Neural cell (in vitro differentiated cells): ENCODE measurements at regions not wholly inside any gene's neighbourhood (a gene's known extent, or its start where the extent isn't known, plus 50 kb on each side); places are given as distances from the start of the nearest gene placed in this dataset.

Experiments
- H2AFZ ChIP-seq: fragments of 200-600, 300-800 bp; sonication (generic), shearing (Covaris generic); 2 replicates; pipeline ENCODE4 v1.6.0; 2014; ENCODE audit warnings: low read depth, mild to moderate bottlenecking, antibody characterized with exemption, low read length, moderate library complexity
- H3F3A ChIP-seq: fragments of 200-600 bp; shearing (Covaris generic); 2 replicates; pipeline ENCODE4 v1.6.1; 2016; ENCODE audit warnings: mild to moderate bottlenecking, moderate library complexity, mixed read lengths, antibody characterized with exemption, low read length; ENCODE audit not compliant: insufficient read depth, poor library complexity, severe bottlenecking
- H3K27ac ChIP-seq: fragments of 200-600, 300-800 bp; sonication (generic), shearing (Covaris generic); 2 replicates; pipeline ENCODE4 v1.5.1; 2014; ENCODE audit warnings: mild to moderate bottlenecking, low read length, moderate library complexity
- H3K27me3 ChIP-seq: fragments of 300-800, 200-600 bp; sonication (generic), shearing (Covaris generic); 2 replicates; pipeline ENCODE4 v1.6.0; 2014; ENCODE audit warnings: mild to moderate bottlenecking, low read depth, low read length, moderate library complexity; ENCODE audit not compliant: insufficient read depth
- H3K36me3 ChIP-seq: fragments of 300-800, 200-600 bp; sonication (generic), shearing (Covaris generic); 2 replicates; pipeline ENCODE4 v1.5.1; 2014; ENCODE audit warnings: mild to moderate bottlenecking, antibody characterized with exemption, low read length, moderate library complexity; ENCODE audit not compliant: insufficient read depth
- H3K4me2 ChIP-seq: fragments of 300-800, 200-600 bp; sonication (generic), shearing (Covaris generic); 2 replicates; pipeline ENCODE4 v1.6.0; 2014; ENCODE audit warnings: mild to moderate bottlenecking, low read length
- H3K4me3 ChIP-seq: fragments of 300-800, 200-600 bp; sonication (generic), shearing (Covaris generic); 2 replicates; pipeline ENCODE4 v1.5.1; 2014; ENCODE audit warnings: mild to moderate bottlenecking, low read length, moderate library complexity
- H3K79me2 ChIP-seq: fragments of 200-600 bp; shearing (Covaris generic); replicated peaks from 2 replicates; pipeline ENCODE4 v1.6.0; 2014; ENCODE audit warnings: mild to moderate bottlenecking, low read length, moderate library complexity; ENCODE audit not compliant: insufficient read depth
- H3K9ac ChIP-seq: fragments of 300-800, 200-600 bp; sonication (generic), shearing (Covaris generic); 2 replicates; pipeline ENCODE4 v1.6.1; 2016; ENCODE audit warnings: mild to moderate bottlenecking, low read length, mixed read lengths
- H3K9me2 ChIP-seq: fragments of 200-600 bp; shearing (Covaris generic); 2 replicates; pipeline ENCODE4 v1.6.1; 2016; ENCODE audit warnings: mild to moderate bottlenecking, low read length, mixed read lengths; ENCODE audit not compliant: insufficient read depth
- H3K9me3 ChIP-seq: fragments of 200-600, 300-800 bp; sonication (generic), shearing (Covaris generic); 2 replicates; pipeline ENCODE4 v1.6.1; 2016; ENCODE audit warnings: mild to moderate bottlenecking, mixed run types, low read length, moderate library complexity, mixed read lengths
- H4K20me1 ChIP-seq: fragments of 200-600 bp; shearing (Covaris generic); 2 replicates; pipeline ENCODE4 v1.6.1; 2016; ENCODE audit warnings: mild to moderate bottlenecking, mixed run types; ENCODE audit not compliant: insufficient read depth
- CTCF ChIP-seq: fragments of 450-650 bp; IDR thresholded peaks from 2 replicates; pipeline ENCODE4 v1.5.1; 2014; ENCODE audit warnings: antibody characterized with exemption, mild to moderate bottlenecking, moderate library complexity; ENCODE audit not compliant: poor library complexity, severe bottlenecking
- EP300 ChIP-seq: fragments of 450-650 bp; conservative IDR thresholded peaks from 2 replicates; pipeline ENCODE4 v1.6.1; 2014; ENCODE audit warnings: antibody characterized with exemption, mild to moderate bottlenecking, moderate library complexity; ENCODE audit not compliant: poor library complexity, severe bottlenecking
- EZH2 ChIP-seq: fragments of 200-600, 300-800 bp; shearing (Covaris generic), sonication (generic); IDR thresholded peaks from 2 replicates; pipeline ENCODE4 v1.6.1; 2014; ENCODE audit warnings: antibody characterized with exemption, low read length, borderline replicate concordance, mild to moderate bottlenecking; ENCODE audit not compliant: insufficient read depth, poor library complexity, severe bottlenecking
- MXI1 ChIP-seq: fragments of 450-650 bp; conservative IDR thresholded peaks from 2 replicates; pipeline ENCODE4 v1.6.1; 2014; ENCODE audit warnings: antibody characterized with exemption, mild to moderate bottlenecking; ENCODE audit not compliant: poor library complexity, severe bottlenecking
- POLR2AphosphoS5 ChIP-seq: IDR thresholded peaks from 2 replicates; pipeline ENCODE4 v1.6.1; 2012
- RAD21 ChIP-seq: fragments of 450-650 bp; conservative IDR thresholded peaks from 2 replicates; pipeline ENCODE4 v1.6.1; 2014; ENCODE audit warnings: antibody characterized with exemption, mild to moderate bottlenecking, moderate library complexity
- REST ChIP-seq: IDR thresholded peaks from 2 replicates; pipeline ENCODE4 v1.6.1; 2012; ENCODE audit warnings: borderline replicate concordance
- SMC3 ChIP-seq: fragments of 450-650 bp; conservative IDR thresholded peaks from 2 replicates; pipeline ENCODE4 v1.6.1; 2014; ENCODE audit warnings: antibody characterized with exemption, mild to moderate bottlenecking, moderate library complexity; ENCODE audit not compliant: poor library complexity
- TAF1 ChIP-seq: IDR thresholded peaks from 2 replicates; pipeline ENCODE4 v1.6.1; 2012; ENCODE audit warnings: low read depth

- H3K9me3 ChIP-seq, result no peaks in the 10 kb centered on the region
- no peak overlapping the region for H2AFZ ChIP-seq
- no peaks in the 10 kb centered on the region for H3K27me3 ChIP-seq
- no peaks in the 10 kb centered on the region for H3F3A ChIP-seq
- no peak overlapping the region for H3K4me2 ChIP-seq
- H3K9ac ChIP-seq, result no peak overlapping the region
- no peaks in the 10 kb centered on the region for H3K9me2 ChIP-seq
- H3K4me3 ChIP-seq, result no peak overlapping the region
- no peak for TF ChIP-seq CTCF
- no peak for TF ChIP-seq SMC3
- TF ChIP-seq MXI1, result no peak
- TF ChIP-seq EZH2, result no peak
- TF ChIP-seq RAD21, result no peak
- TF ChIP-seq TAF1, result no peak
- TF ChIP-seq EP300, result no peak
- no peaks in the 10 kb centered on the region for H4K20me1 ChIP-seq
- H3K79me2 ChIP-seq, result no peaks in the 10 kb centered on the region
- no peaks in the 10 kb centered on the region for H3K36me3 ChIP-seq
- no peak overlapping the region for H3K27ac ChIP-seq
Measured at GRCh38 chr10:76651154-76651553, 986.5 kb downstream of the KCNMA1 start.

- no peaks in the 10 kb centered on the region for H3K9me2 ChIP-seq
- no peak overlapping the region for H2AFZ ChIP-seq
- H3F3A ChIP-seq, result no peaks in the 10 kb centered on the region
- no peaks in the 10 kb centered on the region for H4K20me1 ChIP-seq
- no peaks in the 10 kb centered on the region for H3K36me3 ChIP-seq
- H3K79me2 ChIP-seq, result no peaks in the 10 kb centered on the region
- no peak overlapping the region for H3K27ac ChIP-seq
- H3K9ac ChIP-seq, result no peak overlapping the region
- no peak overlapping the region for H3K4me3 ChIP-seq
- no peak overlapping the region for H3K4me2 ChIP-seq
- TF ChIP-seq POLR2AphosphoS5 (no peak), EP300 (no peak), SMC3 (no peak), MXI1 (no peak), EZH2 (no peak), REST (no peak), CTCF (no peak), TAF1 (no peak), RAD21 (no peak)
- no peaks in the 10 kb centered on the region for H3K9me3 ChIP-seq
- no peaks in the 10 kb centered on the region for H3K27me3 ChIP-seq
Measured at GRCh38 chr10:76649723-76650127, 987.9 kb downstream of the KCNMA1 start.
